ENCODE measurements at regions not wholly inside any gene's neighbourhood (a gene's known extent, or its start where the extent isn't known, plus 50 kb on each side); places are given as distances from the start of the nearest gene placed in this dataset.

GRCh38 chr1:5140136-5140535, 485.7 kb downstream of the AJAP1 start:
- no peak for TF ChIP-seq TAF1 (IDR thresholded peaks at IDR 0.05; ENCODE audit: borderline replicate concordance, insufficient read depth, low read length)
- TF ChIP-seq REST (IDR thresholded peaks at IDR 0.05; ENCODE audit: insufficient read depth in 1 of 2, low read depth in 2 of 2, low read length in 2 of 2) = no peak
- TF ChIP-seq SIN3A (IDR thresholded peaks at IDR 0.05; ENCODE audit: borderline replicate concordance, insufficient read depth, low read length) = no peak
- no peak for TF ChIP-seq FOXP2 (optimal IDR thresholded peaks at IDR 0.05; ENCODE audit: borderline replicate concordance, extremely low read depth, extremely low read length, insufficient read depth)
- TF ChIP-seq POLR2AphosphoS5 (IDR thresholded peaks at IDR 0.05; ENCODE audit: low read depth, low read length) = no peak

Data from PFSK-1 (cell line).